Right atrium auricular region (tissue), 2 donors: ENCODE measurements at regions not wholly inside any gene's neighbourhood (a gene's known extent, or its start where the extent isn't known, plus 50 kb on each side); places are given as distances from the start of the nearest gene placed in this dataset.

Experiments used
- DNase-seq: peaks from one replicate; pipeline ENCODE4 v3.0.0-alpha.2; 2019; ENCODE audit warnings: low spot score
- H3K27ac ChIP-seq, 2 donors: fragments of 200-600 bp; sonication (generic); 1 replicate in 1 of 2; 2 replicates in 1 of 2; pipeline ENCODE4 v1.5.1; 2016 to 2019
- H3K27me3 ChIP-seq, 2 donors: fragments of 200-600 bp; sonication (generic); one replicate each; pipeline versions ENCODE4 v1.5.1 to v1.6.0; 2017 to 2019
- H3K36me3 ChIP-seq: fragments of 200-600 bp; sonication (generic); one replicate; pipeline ENCODE4 v1.5.1; 2016
- H3K4me1 ChIP-seq, 2 donors: fragments of 200-600 bp; sonication (generic); one replicate each; pipeline versions ENCODE4 v1.5.1 to v1.6.0; 2017 to 2019
- H3K4me3 ChIP-seq, 2 donors: fragments of 200-600 bp; sonication (generic); 1 replicate in 1 of 2; 2 replicates in 1 of 2; pipeline ENCODE4 v1.5.1; 2017 to 2019; ENCODE audit warnings: mild to moderate bottlenecking in 1 of 2, moderate library complexity in 1 of 2
- H3K9me3 ChIP-seq, 2 donors: fragments of 200-600 bp; sonication (generic); one replicate each; pipeline ENCODE4 v1.5.1; 2019
- CTCF ChIP-seq, 2 donors: fragments of 200-600 bp; sonication (generic); IDR thresholded peaks; one replicate each; pipeline ENCODE4 v1.5.1; 2019; ENCODE audit warnings: antibody characterized with exemption in 2 of 2
- microRNA counts, 2 donors: library from miRNA; unstranded; fragments of <30 nt; microRNA quantifications; one replicate each; lab custom pipeline; 2016 to 2017
- microRNA-seq, 2 donors: library from miRNA; unstranded; fragments of <30 nt; microRNA quantifications; one replicate each; pipeline ENCODE4, GENCODE V29; 2016 to 2017; ENCODE audit warnings: borderline number of aligned reads in 2 of 2, borderline replicate concordance in 1 of 2

DNA sequence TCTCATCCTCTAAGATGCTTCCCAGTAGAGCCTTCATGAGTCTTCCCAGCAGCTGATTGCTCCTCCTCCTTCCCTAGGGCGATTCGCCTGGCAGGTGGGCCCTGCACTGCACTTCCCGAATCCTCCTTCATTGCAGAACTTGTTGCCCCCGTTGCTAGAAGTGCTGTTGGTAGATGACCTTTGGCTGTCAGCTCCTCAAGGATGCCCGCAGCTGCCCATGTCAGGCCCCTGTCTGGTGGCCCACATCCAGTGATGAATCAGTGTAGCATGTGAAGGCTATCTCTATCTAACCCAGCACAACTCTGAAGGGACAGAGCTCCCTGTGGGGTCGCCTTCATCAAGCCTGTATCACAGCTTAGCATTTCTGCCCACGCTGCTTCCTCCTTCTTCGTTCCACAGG is 52.1 kb upstream of the F3 start:
- Histone ChIP-seq H3K27ac (no peak overlapping the region), H3K9me3 (no peaks in the 10 kb centered on the region), H3K4me1 (peaks cover 0 to 24% of the 10 kb centered on the region in 2 donors), H3K4me3 (no peak overlapping the region), H3K27me3 (no peaks in the 10 kb centered on the region), H3K36me3 (no peaks in the 10 kb centered on the region)
- no peak for DNase-seq
- TF ChIP-seq CTCF (IDR thresholded peaks at IDR 0.05), result no peak

GRCh38 chr1:94592571-94592920 is 51.0 kb upstream of the F3 start:
- no peak for DNase-seq
- Histone ChIP-seq H3K4me3 (no peak overlapping the region), H3K4me1 (peaks cover 0 to 24% of the 10 kb centered on the region in 2 donors), H3K9me3 (no peaks in the 10 kb centered on the region), H3K27ac (no peak overlapping the region), H3K27me3 (no peaks in the 10 kb centered on the region), H3K36me3 (no peaks in the 10 kb centered on the region)
- TF ChIP-seq CTCF (IDR thresholded peaks at IDR 0.05), result no peak

DNA sequence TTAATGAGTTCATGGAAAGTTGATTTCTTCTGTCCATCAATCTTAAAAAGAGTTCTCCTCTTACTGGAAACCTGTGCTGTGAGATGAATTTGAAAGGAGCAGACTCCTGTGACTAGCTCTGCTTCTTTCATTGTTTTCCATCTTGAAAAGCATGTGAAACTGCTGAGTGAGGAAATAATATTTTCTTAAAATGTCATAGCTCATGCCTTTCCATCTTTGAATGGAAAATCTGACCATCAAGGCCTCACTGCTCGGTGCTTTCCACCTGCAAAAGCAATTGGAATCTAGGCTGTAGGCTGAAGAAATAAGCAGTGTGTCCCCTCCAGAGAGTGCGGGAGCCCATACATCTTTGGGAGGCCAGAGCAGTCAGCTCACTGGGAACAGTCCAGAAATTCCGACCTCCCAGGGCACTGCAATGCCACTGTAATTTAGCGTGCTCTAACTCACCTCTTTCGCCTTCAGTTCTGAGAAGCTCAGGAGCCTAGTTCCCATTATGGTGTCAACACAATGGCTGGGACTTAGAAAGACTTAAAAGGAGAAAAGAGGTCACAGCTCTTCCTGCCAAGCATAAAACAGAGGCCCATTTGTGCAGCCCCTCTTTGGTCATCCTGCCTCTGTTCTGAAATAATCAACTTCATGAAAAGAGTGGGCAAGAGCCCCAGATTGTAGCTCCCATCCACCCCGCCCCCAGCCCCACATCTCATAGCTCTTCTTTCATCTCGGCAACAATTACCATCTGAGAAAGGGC is 50.4 kb upstream of the F3 start:
- Histone ChIP-seq H3K4me3 (no peak overlapping the region), H3K4me1 (peaks cover 0 to 24% of the 10 kb centered on the region in 2 donors), H3K36me3 (no peaks in the 10 kb centered on the region), H3K27ac (no peak overlapping the region), H3K9me3 (no peaks in the 10 kb centered on the region), H3K27me3 (no peaks in the 10 kb centered on the region)
- DNase-seq, result no peak
- TF ChIP-seq CTCF (IDR thresholded peaks at IDR 0.05), result no peak

MicroRNA genes in the stretch of these regions (microRNA counts, 767-probe panel; counts per million panel counts)
- 0 to 2,720 counts per million in 2 donors for microRNA hsa-miR-378g (lab: Ali Mortazavi, UCI)

Small RNA genes in the stretch of these regions (microRNA-seq; reads per million reads assigned to microRNA genes)
- 0 reads per million in 2 donors for gene MIR378G
